A673 (cell line): ENCODE measurements at regions not wholly inside any gene's neighbourhood (a gene's known extent, or its start where the extent isn't known, plus 50 kb on each side); places are given as distances from the start of the nearest gene placed in this dataset.
"Not testable (repeated sequence)": the region's sequence is repeated elsewhere in the genome, so short reads cannot be mapped to it uniquely, and the experiment has no call there.

ENCODE experiments used
- BruUV-seq: library from RNA; stranded (reverse); fragments of 400-500 nt; replicated peaks from 2 replicates; lab custom pipeline; 2021; lab: Mats Ljungman, UMichigan
- CTCF ChIA-PET: fragments of 300-600 bp; sonication (Branson Sonifier 250); formaldehyde crosslinking; loops from one replicate; lab custom pipeline; 2022; ENCODE audit warnings: antibody characterized with exemption; lab: Charles Lee
- POLR2A ChIA-PET: fragments of 300-600 bp; sonication (Branson Sonifier 250); formaldehyde crosslinking; loops from one replicate; lab custom pipeline; 2022; ENCODE audit warnings: antibody characterized with exemption; ENCODE audit not compliant: low non-redundant PET; lab: Charles Lee
- DNase-seq: peaks from one replicate; pipeline ENCODE4 v3.0.0-alpha.2; 2015; ENCODE audit warnings: low spot score
- H3K27ac ChIP-seq: fragments of 200-600 bp; sonication (generic); 2 replicates; pipeline ENCODE4 v1.5.1; 2016; ENCODE audit warnings: mixed run types, low read depth, mild to moderate bottlenecking, mixed read lengths, antibody characterized with exemption, low read length; ENCODE audit not compliant: poor library complexity, severe bottlenecking
- H3K27me3 ChIP-seq: fragments of 200-600 bp; sonication (generic); replicated peaks from 2 replicates; pipeline ENCODE4 v1.6.1; 2017; ENCODE audit warnings: mixed run types, low read depth, mild to moderate bottlenecking, mixed read lengths, antibody characterized with exemption, low read length; ENCODE audit not compliant: insufficient read depth, poor library complexity
- H3K36me3 ChIP-seq: fragments of 200-600 bp; sonication (generic); 2 replicates; pipeline ENCODE4 v1.6.1; 2016; ENCODE audit warnings: mixed run types, mild to moderate bottlenecking, mixed read lengths, antibody characterized with exemption, low read length; ENCODE audit not compliant: insufficient read depth, poor library complexity, severe bottlenecking
- H3K4me1 ChIP-seq: fragments of 200-600 bp; sonication (generic); 2 replicates; pipeline ENCODE4 v1.6.1; 2017; ENCODE audit warnings: mixed run types, mild to moderate bottlenecking, mixed read lengths, antibody characterized with exemption, low read length; ENCODE audit not compliant: insufficient read depth, poor library complexity, severe bottlenecking
- H3K4me3 ChIP-seq: fragments of 200-600 bp; sonication (generic); 2 replicates; pipeline ENCODE4 v1.5.1; 2016; ENCODE audit warnings: low read depth, mixed run types, mild to moderate bottlenecking, mixed read lengths, low read length; ENCODE audit not compliant: poor library complexity, severe bottlenecking
- H3K9me3 ChIP-seq: fragments of 200-600 bp; sonication (generic); 2 replicates; pipeline ENCODE4 v1.6.1; 2016; ENCODE audit warnings: mixed run types, low read depth, mild to moderate bottlenecking, mixed read lengths, antibody characterized with exemption, low read length; ENCODE audit not compliant: poor library complexity, severe bottlenecking
- CTCF ChIP-seq: fragments of 300-800, 200-600 bp; sonication (generic); conservative IDR thresholded peaks from 2 replicates; pipeline ENCODE4 v1.5.1; 2017; ENCODE audit warnings: low read depth, mild to moderate bottlenecking, antibody characterized with exemption, low read length, moderate library complexity, mixed read lengths
- EZH2 ChIP-seq: fragments of 200-600 bp; sonication (generic); IDR thresholded peaks from 2 replicates; pipeline ENCODE4 v1.6.1; 2017; ENCODE audit warnings: borderline replicate concordance, low read depth, mild to moderate bottlenecking, mixed read lengths, antibody characterized with exemption, low read length; ENCODE audit not compliant: poor library complexity, severe bottlenecking
- intact Hi-C: fragments of 100-400 bp; cut with micrococcal nuclease; formaldehyde crosslinking; loops from one replicate; pipeline ENCODE4 v1.10.0; 2022; ENCODE audit not compliant: unreplicated experiment

- Histone ChIP-seq H3K4me1 (no peaks in the 10 kb centered on the region), H3K27ac (no peak overlapping the region), H3K27me3 (peaks cover 25% of the 10 kb centered on the region), H3K9me3 (no peaks in the 10 kb centered on the region), H3K36me3 (no peaks in the 10 kb centered on the region), H3K4me3 (no peak overlapping the region)
- DNase-seq: no peak
- CTCF ChIA-PET: no interaction called here
- intact Hi-C loops: no loop called here
- BruUV-seq: no TSS peak
- POLR2A ChIA-PET: no interaction called here
- TF ChIP-seq CTCF: no peak
- no peak for TF ChIP-seq EZH2
These were observed 194.6 kb upstream of the IRS2 start for GRCh38 chr13:109981000-109981399.

- BruUV-seq, H3K4me1 ChIP-seq, CTCF ChIA-PET, DNase-seq, intact Hi-C loops, POLR2A ChIA-PET, H3K9me3 ChIP-seq, H3K27ac ChIP-seq, H3K4me3 ChIP-seq, H3K36me3 ChIP-seq: not testable (repeated sequence)
- peaks cover 11% of the 10 kb centered on the region for H3K27me3 ChIP-seq
These were observed 193.3 kb upstream of the IRS2 start for GRCh38 chr13:109979676-109980075.

- no TSS peak for BruUV-seq
- ChIA-PET CTCF (no interaction called here), POLR2A (no interaction called here)
These were observed 192.8 kb upstream of the IRS2 start for GRCh38 chr13:109979228-109979627.

More at GRCh38 chr13:109979228-109979627, 192.8 kb upstream of the IRS2 start:
- H3K27me3 ChIP-seq: peaks cover 7% of the 10 kb centered on the region
- intact Hi-C loops: no loop called here
- H3K36me3 ChIP-seq: no peaks in the 10 kb centered on the region
- DNase-seq: no peak
- no peak overlapping the region for H3K27ac ChIP-seq
- no peaks in the 10 kb centered on the region for H3K4me1 ChIP-seq
- no peaks in the 10 kb centered on the region for H3K9me3 ChIP-seq
- no peak overlapping the region for H3K4me3 ChIP-seq
- TF ChIP-seq CTCF: no peak
- no peak for TF ChIP-seq EZH2
